ELR (cell line): ENCODE measurements at regions not wholly inside any gene's neighbourhood (a gene's known extent, or its start where the extent isn't known, plus 50 kb on each side); places are given as distances from the start of the nearest gene placed in this dataset.

Experiments
- DNase-seq: peaks from one replicate; pipeline ENCODE4 v3.0.0-alpha.2; 2015; ENCODE audit warnings: low read depth

- DNase-seq: peak; percentile 97
These were observed 241.4 kb upstream of the PGRMC2 start for GRCh38 chr4:128528793-128529553.

- DNase-seq: no peak
These were observed 240.4 kb upstream of the PGRMC2 start for GRCh38 chr4:128527946-128528576.

GRCh38 chr4:128527351-128527750 lies 239.7 kb upstream of the PGRMC2 start:
- no peak for DNase-seq

- no peak for DNase-seq
These were observed 238.5 kb upstream of the PGRMC2 start for GRCh38 chr4:128525992-128526630.

- DNase-seq: peak; percentile 62
These were observed 237.8 kb upstream of the PGRMC2 start for GRCh38 chr4:128525387-128525786.

GRCh38 chr4:128524311-128524710 lies 236.7 kb upstream of the PGRMC2 start:
- peak; percentile 81 for DNase-seq

- peak; percentile 48 for DNase-seq
These were observed 234.1 kb upstream of the PGRMC2 start for GRCh38 chr4:128521648-128522111.

GRCh38 chr4:128521156-128521555 lies 233.5 kb upstream of the PGRMC2 start:
- DNase-seq: no peak

- DNase-seq: no peak
These were observed 231.7 kb upstream of the PGRMC2 start for GRCh38 chr4:128519163-128519830.

- peak; percentile 94 for DNase-seq
These were observed 230.3 kb upstream of the PGRMC2 start for GRCh38 chr4:128517739-128518510.

GRCh38 chr4:128517096-128517738 lies 229.6 kb upstream of the PGRMC2 start:
- DNase-seq: peak; percentile 28

- DNase-seq: no peak
These were observed 228.8 kb upstream of the PGRMC2 start for GRCh38 chr4:128516301-128516969.

- no peak for DNase-seq
These were observed 226.3 kb upstream of the PGRMC2 start for GRCh38 chr4:128513664-128514484.

GRCh38 chr4:128512767-128513322 lies 225.2 kb upstream of the PGRMC2 start:
- DNase-seq: no peak

GRCh38 chr4:128512161-128512560 lies 224.5 kb upstream of the PGRMC2 start:
- no peak for DNase-seq

- no peak for DNase-seq
These were observed 223.2 kb upstream of the PGRMC2 start for GRCh38 chr4:128510850-128511249.

- DNase-seq: no peak
These were observed 215.4 kb upstream of the PGRMC2 start for GRCh38 chr4:128502818-128503527.

GRCh38 chr4:128501239-128501638 lies 213.6 kb upstream of the PGRMC2 start:
- no peak for DNase-seq
